Gastroesophageal sphincter (tissue), 4 donors: ENCODE measurements at regions not wholly inside any gene's neighbourhood (a gene's known extent, or its start where the extent isn't known, plus 50 kb on each side); places are given as distances from the start of the nearest gene placed in this dataset.
A peak's percentile ranks its signal among the peaks of the same experiment; 100 is the strongest.

Experiments
- ATAC-seq: fragments of 150-250 bp; one replicate; pipeline ENCODE4 v1.9.1; 2016; ENCODE audit warnings: mild to moderate bottlenecking, moderate library complexity
- H3K27ac ChIP-seq, 4 donors: fragments of 200-600 bp; sonication (generic) in 3 of 4; 1 replicate in 3 of 4; 2 replicates in 1 of 4; pipeline ENCODE4 v1.5.1; 2016 to 2019
- H3K27me3 ChIP-seq: fragments of 200-600 bp; sonication (generic); one replicate; pipeline ENCODE4 v1.5.1; 2019
- H3K36me3 ChIP-seq, 2 donors: fragments of 200-600 bp; sonication (generic); one replicate each; pipeline ENCODE4 v1.5.1; 2019; ENCODE audit warnings: control low read depth in 1 of 2
- H3K4me1 ChIP-seq, 3 donors: fragments of 200-600 bp; sonication (generic); 1 replicate in 2 of 3; 2 replicates in 1 of 3; pipeline ENCODE4 v1.5.1; 2016 to 2019; ENCODE audit warnings: control low read depth in 2 of 3
- H3K4me3 ChIP-seq, 2 donors: fragments of 200-600 bp; sonication (generic); one replicate each; pipeline ENCODE4 v1.5.1; 2019; ENCODE audit warnings: mild to moderate bottlenecking in 1 of 2, moderate library complexity in 1 of 2
- H3K9me3 ChIP-seq, 3 donors: fragments of 200-600 bp; sonication (generic); one replicate each; pipeline ENCODE4 v1.5.1; 2017 to 2019; ENCODE audit warnings: control low read depth in 2 of 3
- CTCF ChIP-seq, 4 experiments: fragments of 200-600 bp in 2 of 4; fragments of 450-650 bp in 2 of 4; sonication (generic) in 1 of 4; IDR thresholded peaks; one replicate each; pipeline ENCODE4 v1.5.1; 2017 to 2019; ENCODE audit warnings: antibody characterized with exemption in 4 of 4, mild to moderate bottlenecking in 2 of 4, moderate library complexity in 2 of 4
- EP300 ChIP-seq: sonication (generic); formaldehyde crosslinking; IDR thresholded peaks from one replicate; pipeline ENCODE4 v1.6.1; 2017; ENCODE audit warnings: antibody characterized with exemption, mild to moderate bottlenecking
- POLR2A ChIP-seq, 2 donors: fragments of 450-650 bp; IDR thresholded peaks; one replicate each; pipeline ENCODE4 v1.6.1; 2017; ENCODE audit warnings: antibody characterized with exemption in 2 of 2, mild to moderate bottlenecking in 2 of 2, moderate library complexity in 1 of 2
- POLR2AphosphoS5 ChIP-seq: sonication (generic); formaldehyde crosslinking; IDR thresholded peaks from one replicate; pipeline ENCODE4 v1.6.1; 2017; ENCODE audit warnings: antibody characterized with exemption
- WGBS, 2 donors: methylation state at CpG; one replicate each; pipeline ENCODE4 v1.1.5; 2018; ENCODE audit warnings: low coverage in 1 of 2; 5-methylcytosine and 5-hydroxymethylcytosine counted together

GRCh38 chr2:72011370-72011689 is 136.3 kb downstream of the CYP26B1 start:
- no peak for ATAC-seq

DNA sequence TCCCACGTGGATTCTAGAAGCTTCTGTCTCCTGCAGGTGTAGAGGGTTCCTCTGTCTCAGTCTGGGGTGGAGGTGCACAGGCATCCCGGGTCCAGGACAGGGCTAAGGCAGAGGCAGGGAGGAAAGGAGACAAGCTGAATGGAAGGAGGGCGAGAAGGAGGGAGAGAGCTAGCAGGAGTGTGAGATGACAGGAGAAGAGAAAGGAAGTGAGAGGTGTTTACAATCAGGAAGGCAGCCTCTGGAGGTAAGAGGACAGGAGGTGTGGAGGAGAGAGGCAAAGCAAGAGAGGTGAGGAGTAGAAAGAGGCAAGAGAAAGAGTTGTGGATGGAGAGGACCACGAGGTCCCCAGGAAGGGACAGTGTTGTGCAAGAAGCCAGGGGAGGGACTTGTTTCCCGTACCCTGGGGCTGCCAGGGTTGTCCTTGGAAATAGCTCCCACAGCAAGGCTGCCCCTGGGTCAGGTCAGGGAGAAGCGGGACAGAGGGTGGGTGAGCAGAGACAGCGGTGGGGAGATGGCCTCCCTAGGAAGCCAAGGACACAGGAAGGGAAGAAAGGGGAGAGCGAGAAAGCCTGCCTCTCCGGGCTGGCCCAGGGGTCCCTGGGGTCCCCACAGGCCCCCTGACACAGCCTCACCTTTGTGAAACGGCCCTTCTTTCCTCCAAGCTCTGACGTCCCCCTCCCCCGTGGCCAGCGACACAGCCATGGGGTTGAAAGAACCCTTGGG is 136.9 kb downstream of the CYP26B1 start:
- Histone ChIP-seq H3K4me3 (no peak overlapping the region), H3K36me3 (no peaks in the 10 kb centered on the region), H3K4me1 (no peaks in the 10 kb centered on the region), H3K9me3 (no peaks in the 10 kb centered on the region), H3K27ac (no peak overlapping the region), H3K27me3 (peaks cover 18% of the 10 kb centered on the region)
- peak; percentile 13 for ATAC-seq
- WGBS, 2 donors, result 53 to 55% methylated on average over 3 to 6 of the region's 13 CpGs
- no peak for TF ChIP-seq POLR2AphosphoS5
- no peak for TF ChIP-seq EP300

More at GRCh38 chr2:72011370-72011689, 136.3 kb downstream of the CYP26B1 start:
- no peaks in the 10 kb centered on the region for H3K4me1 ChIP-seq
- WGBS, 2 donors, result no CpG with 5 or more reads among the region's 3 CpGs
- no peak overlapping the region for H3K27ac ChIP-seq
- no peak overlapping the region for H3K4me3 ChIP-seq
- H3K9me3 ChIP-seq, result no peaks in the 10 kb centered on the region
- no peaks in the 10 kb centered on the region for H3K36me3 ChIP-seq
- no peak for TF ChIP-seq POLR2A (IDR thresholded peaks at IDR 0.05)
- TF ChIP-seq POLR2AphosphoS5, result no peak
- TF ChIP-seq CTCF (IDR thresholded peaks at IDR 0.05), result no peak
- TF ChIP-seq EP300, result no peak
- H3K27me3 ChIP-seq, result peaks cover 18% of the 10 kb centered on the region

- H3K27ac ChIP-seq, result no peak overlapping the region
- WGBS, 2 donors, result 77 to 78% methylated on average over 3 to 4 of the region's 10 CpGs
- no peaks in the 10 kb centered on the region for H3K9me3 ChIP-seq
- TF ChIP-seq CTCF (IDR thresholded peaks at IDR 0.05) (no peak), POLR2AphosphoS5 (no peak), POLR2A (IDR thresholded peaks at IDR 0.05) (no peak), EP300 (no peak)
- H3K4me1 ChIP-seq, result no peaks in the 10 kb centered on the region
- H3K4me3 ChIP-seq, result no peak overlapping the region
- peaks cover 18% of the 10 kb centered on the region for H3K27me3 ChIP-seq
- H3K36me3 ChIP-seq, result no peaks in the 10 kb centered on the region
- no peak for ATAC-seq
These were observed 139.1 kb downstream of the CYP26B1 start for GRCh38 chr2:72008608-72009007.

- no peaks in the 10 kb centered on the region for H3K36me3 ChIP-seq
- no peaks in the 10 kb centered on the region for H3K4me1 ChIP-seq
- no peak overlapping the region for H3K4me3 ChIP-seq
- TF ChIP-seq POLR2A (IDR thresholded peaks at IDR 0.05) (no peak), EP300 (no peak), CTCF (IDR thresholded peaks at IDR 0.05) (no peak), POLR2AphosphoS5 (no peak)
- no peaks in the 10 kb centered on the region for H3K9me3 ChIP-seq
- ATAC-seq, result no peak
- 56 to 64% methylated on average over 7 to 8 of the region's 9 CpGs for WGBS, 2 donors
- H3K27ac ChIP-seq, result no peak overlapping the region
- H3K27me3 ChIP-seq, result peaks cover 18% of the 10 kb centered on the region
These were observed 140.3 kb downstream of the CYP26B1 start for GRCh38 chr2:72007402-72007801.

DNA sequence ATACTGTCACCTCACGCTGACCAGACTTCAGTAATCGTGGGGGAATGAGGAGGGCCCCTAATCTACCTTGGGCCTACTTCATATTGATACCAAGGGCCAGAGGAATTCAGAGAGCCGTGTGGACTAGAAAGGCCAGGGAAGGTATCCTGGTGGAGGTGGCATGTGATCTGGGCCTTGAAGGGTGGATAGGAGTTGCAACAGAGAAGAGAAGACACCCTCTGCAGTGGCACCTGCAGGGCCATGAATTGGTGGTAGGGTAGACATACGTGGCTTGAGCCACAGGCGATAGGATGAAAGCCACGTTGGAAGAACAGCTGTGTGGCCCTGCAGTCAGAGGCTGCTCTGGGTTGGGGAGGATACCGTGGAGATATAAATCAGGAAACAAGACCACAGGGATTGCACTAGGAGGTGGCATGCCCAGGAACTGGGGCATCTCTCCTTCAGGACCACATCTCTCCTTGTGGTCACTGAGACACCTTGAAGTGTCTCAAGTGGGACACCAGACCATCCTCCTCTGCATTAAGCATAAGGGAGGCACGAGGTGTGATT is 141.4 kb downstream of the CYP26B1 start:
- no peak overlapping the region for H3K27ac ChIP-seq
- H3K27me3 ChIP-seq, result peaks cover 12% of the 10 kb centered on the region
- ATAC-seq, result no peak
- no peak for TF ChIP-seq CTCF (IDR thresholded peaks at IDR 0.05)
- no peak for TF ChIP-seq POLR2A (IDR thresholded peaks at IDR 0.05)
- TF ChIP-seq POLR2AphosphoS5, result no peak
- no peak for TF ChIP-seq EP300
- H3K36me3 ChIP-seq, result no peaks in the 10 kb centered on the region
- no peaks in the 10 kb centered on the region for H3K9me3 ChIP-seq
- no peaks in the 10 kb centered on the region for H3K4me1 ChIP-seq
- H3K4me3 ChIP-seq, result no peak overlapping the region
- 73 to 80% methylated on average over 1 to 5 of the region's 8 CpGs for WGBS, 2 donors
